ENCODE measurements at regions not wholly inside any gene's neighbourhood (a gene's known extent, or its start where the extent isn't known, plus 50 kb on each side); places are given as distances from the start of the nearest gene placed in this dataset.

- no peak for TF ChIP-seq CTCF (IDR thresholded peaks at IDR 0.05)
- no peak for TF ChIP-seq EP300 (IDR thresholded peaks at IDR 0.05)
Measured at GRCh38 chr10:10359263-10359662, 658.4 kb upstream of the CELF2 start.
